CD1c-positive myeloid dendritic cell (primary cell): ENCODE measurements at regions not wholly inside any gene's neighbourhood (a gene's known extent, or its start where the extent isn't known, plus 50 kb on each side); places are given as distances from the start of the nearest gene placed in this dataset.
A peak's percentile ranks its signal among the peaks of the same experiment; 100 is the strongest.

Experiments
- DNase-seq: peaks from one replicate; pipeline ENCODE4 v3.0.0-alpha.2; 2016; ENCODE audit errors: extremely low spot score

GRCh38 chr6:6912817-6913744 is 194.7 kb upstream of the RREB1 start:
- DNase-seq = peak; percentile 30

- no peak for DNase-seq
These were observed 192.5 kb upstream of the RREB1 start for GRCh38 chr6:6915219-6915618.

- DNase-seq = peak; percentile 72
These were observed 191.8 kb upstream of the RREB1 start for GRCh38 chr6:6915813-6916547.

DNA sequence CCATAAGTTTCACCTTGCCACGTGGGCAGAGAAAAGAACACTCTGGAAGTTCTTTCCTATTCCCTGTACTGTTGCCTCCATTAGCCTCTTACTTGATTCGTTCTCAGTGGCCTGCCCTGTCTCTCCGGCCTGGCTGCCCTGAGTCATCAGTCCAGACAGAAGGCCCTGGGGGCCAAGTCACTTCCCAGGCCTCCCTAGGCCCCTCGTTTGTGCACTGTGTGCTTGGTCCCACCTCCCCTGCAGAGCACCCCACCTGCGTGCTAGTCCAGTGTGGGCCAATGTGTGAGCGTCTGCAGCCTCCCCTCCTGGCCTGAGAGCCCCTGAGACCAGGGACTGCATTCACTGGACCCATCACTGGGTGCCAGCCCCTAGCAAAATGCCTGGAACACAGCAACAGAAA is 191.2 kb upstream of the RREB1 start:
- DNase-seq = no peak

DNA sequence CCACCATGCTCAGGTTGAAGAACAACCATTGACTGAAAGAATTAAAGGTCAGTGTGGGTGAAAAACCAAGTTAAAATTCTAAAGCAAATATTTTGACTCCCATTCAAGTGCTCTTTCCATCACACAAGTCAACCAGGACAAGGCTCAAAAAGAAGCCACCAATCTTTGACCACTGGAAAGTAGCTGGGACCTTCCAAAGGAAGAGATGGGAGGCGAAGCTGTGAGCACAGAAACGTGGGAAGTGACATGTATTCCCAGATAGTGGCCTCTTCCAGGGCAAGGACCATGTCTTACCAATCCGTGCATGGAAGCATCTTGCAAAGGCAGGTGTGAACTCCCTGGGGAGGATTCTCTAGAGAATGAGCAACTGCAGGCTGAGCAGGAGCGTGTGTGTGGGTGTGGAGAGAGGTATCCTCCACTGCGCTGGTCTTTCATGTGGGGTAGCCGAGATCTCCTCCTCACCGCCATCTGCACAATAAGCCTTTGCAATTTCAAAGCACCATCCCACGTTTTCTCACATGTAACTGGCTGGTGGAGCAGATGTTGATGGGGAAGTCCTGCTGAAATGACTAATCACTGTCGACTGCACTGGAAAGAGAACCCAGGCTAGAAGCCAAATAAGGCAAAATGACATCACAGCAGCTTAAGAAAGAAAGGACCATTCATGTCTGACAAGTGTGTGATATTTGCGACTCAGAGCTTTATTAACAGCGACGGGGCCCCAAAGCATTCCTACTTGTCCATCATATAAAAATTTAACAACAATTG is 189.4 kb upstream of the RREB1 start:
- DNase-seq = peak; percentile 94

GRCh38 chr6:6919173-6919572 is 188.6 kb upstream of the RREB1 start:
- no peak for DNase-seq

- peak; percentile 35 for DNase-seq
These were observed 187.4 kb upstream of the RREB1 start for GRCh38 chr6:6920114-6920986.

- DNase-seq = no peak
These were observed 186.8 kb upstream of the RREB1 start for GRCh38 chr6:6920987-6921313.

DNA sequence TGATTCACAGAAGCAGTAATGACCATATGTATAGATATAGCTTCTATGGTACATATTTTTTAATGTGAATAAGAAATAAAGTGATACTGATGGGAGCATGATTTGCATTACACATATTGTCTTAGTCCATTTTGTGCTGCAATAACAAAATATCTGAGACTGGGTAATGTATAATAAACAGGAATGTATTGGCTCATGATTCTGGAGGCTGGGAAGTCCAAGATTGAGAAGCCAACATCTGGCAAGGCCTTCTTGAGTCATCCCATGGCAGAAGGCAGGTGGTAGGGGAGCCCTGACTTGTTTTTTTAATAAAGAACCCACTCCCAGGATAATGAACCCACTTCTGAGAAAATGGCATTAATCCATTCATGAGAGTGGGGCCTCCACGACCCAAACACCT is 185.6 kb upstream of the RREB1 start:
- no peak for DNase-seq

DNA sequence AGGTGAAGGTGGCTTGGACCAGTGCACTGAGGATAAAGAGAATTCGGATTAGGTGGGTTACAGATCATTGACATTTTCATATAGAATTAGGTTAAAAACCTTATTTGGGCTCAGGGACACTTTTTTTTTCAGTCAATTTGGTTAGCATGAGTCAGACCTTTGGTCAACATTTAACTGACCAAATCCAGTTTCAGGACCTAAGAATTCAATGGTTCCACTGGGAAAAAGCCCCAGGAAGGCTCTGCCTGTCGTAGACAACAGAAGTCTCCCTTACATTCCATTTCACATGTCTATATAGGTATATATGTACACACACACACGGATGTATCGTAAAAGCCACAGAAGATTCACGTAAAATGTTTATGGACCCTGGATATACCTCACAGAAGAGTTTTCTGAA is 184.2 kb upstream of the RREB1 start:
- DNase-seq = no peak

GRCh38 chr6:6924708-6925107 is 183.1 kb upstream of the RREB1 start:
- DNase-seq = no peak

DNA sequence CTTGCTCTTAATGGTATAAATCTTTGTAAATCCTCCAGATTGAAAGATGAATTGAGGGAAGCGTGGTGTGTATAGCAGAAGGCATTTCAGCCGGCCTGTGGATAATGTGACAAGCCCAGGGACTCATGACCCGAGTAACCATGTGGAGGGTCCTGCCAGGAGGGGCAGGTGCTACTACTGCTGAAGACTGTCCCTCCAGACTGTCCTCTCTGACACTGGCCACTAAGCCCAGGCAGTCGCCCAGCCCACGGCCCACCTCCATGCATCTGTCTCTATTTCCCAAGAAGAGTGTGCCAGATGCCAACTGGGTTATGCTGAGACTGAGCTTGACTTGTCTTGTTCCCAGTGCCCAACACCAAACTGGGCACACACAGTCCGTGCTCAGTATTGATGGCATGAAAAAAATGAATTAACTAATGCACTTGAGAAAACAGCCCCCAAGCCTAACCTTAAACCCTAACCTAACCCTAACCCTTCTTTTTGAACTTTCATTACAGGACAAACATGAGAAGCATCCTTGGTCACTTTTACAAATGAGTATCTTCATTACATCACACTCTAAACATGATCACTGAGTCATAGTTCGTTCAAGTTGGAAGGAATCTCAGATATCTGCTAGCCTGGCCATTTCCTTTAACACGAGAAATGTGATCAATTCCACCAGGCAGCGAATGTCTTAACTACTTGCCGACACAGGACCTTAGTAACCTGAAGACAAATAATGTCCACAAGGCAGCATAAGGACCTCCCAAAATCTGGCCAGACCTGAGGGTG is 182.2 kb upstream of the RREB1 start:
- no peak for DNase-seq

DNA sequence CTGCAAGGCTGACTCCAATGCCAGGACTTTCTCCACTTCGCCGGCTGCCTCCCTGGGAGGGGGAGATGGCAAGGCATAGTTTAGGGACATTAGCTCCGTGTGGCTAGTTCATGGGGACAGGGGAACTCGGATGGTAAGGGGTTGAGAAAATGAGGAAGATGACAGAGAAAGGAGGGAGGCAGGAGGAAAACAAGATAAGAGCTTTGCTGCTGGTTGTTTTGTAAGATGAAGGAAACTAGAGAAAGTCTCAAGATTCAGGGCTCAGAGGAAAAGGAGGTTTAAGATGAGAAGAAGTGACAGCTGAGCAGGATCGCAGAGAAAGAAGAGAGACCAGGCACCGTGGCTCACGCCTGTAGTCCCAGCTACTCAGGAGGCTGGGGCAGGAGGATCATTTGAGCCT is 180.9 kb upstream of the RREB1 start:
- no peak for DNase-seq

GRCh38 chr6:6927521-6928361 is 180.0 kb upstream of the RREB1 start:
- DNase-seq = peak; percentile 60

DNA sequence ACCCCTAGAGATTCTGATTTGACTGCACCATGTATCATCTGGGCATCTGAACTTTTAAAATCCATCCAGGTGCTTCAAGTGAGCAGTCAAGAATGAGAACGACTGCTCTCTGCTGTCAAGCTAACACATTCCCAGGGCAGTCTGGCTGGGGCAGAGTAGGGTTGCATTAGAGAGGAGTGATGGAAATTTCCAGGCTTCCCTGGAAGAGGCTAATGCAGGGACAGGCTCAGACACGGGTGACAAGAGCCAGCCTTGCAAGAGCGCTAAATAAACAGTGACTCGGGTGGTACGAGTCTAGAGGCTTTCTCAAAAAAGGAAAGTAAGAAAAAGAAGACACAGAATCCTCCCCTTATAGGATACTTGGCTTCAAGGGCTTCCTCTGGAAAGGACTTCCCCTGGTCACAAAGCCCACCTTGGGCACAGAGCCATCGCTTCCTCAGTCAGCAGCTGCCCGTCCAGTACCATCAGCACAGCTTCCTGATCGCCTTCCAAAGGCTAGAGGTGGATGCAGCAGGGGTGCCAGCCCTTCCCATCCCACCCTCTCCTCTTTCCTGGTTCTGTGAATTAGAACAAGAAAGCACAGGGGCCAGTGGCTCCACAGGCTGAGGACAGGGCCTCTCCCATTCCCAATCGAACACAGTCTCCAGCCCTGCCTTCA is 177.4 kb upstream of the RREB1 start:
- no peak for DNase-seq

GRCh38 chr6:6931071-6932025 is 176.4 kb upstream of the RREB1 start:
- peak; percentile 29 for DNase-seq

DNA sequence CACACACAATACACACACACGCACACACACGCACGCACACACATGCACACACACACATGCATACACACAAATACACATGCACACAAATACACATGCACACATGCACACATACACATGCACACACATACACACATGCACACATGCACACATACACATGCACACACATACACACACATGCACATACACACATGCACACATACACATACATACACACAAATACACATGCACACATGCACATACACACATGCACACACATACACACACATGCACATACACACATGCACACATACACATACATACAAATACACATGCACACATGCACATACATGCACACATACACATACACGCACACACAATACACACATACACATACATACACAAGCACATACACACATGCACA is 175.4 kb upstream of the RREB1 start:
- DNase-seq = no peak

- no peak for DNase-seq
These were observed 174.8 kb upstream of the RREB1 start for GRCh38 chr6:6932968-6933367.
